Testis (tissue), 2 donors: ENCODE measurements at regions not wholly inside any gene's neighbourhood (a gene's known extent, or its start where the extent isn't known, plus 50 kb on each side); places are given as distances from the start of the nearest gene placed in this dataset.

ENCODE experiments used
- POLR2A ChIP-seq: fragments of 450-650 bp; IDR thresholded peaks from one replicate; pipeline ENCODE4 v1.6.1; 2017; ENCODE audit warnings: antibody characterized with exemption, mild to moderate bottlenecking, moderate library complexity
- TF ChIP-seq, protein P1 (sequence below), 3 experiments: fragments of 450-650 bp in 2 of 3; fragments of 200-600 bp in 1 of 3; sonication (generic) in 1 of 3; IDR thresholded peaks; one replicate each; pipeline ENCODE4 v1.5.1; 2016 to 2019; ENCODE audit warnings: antibody characterized with exemption in 3 of 3, mild to moderate bottlenecking in 2 of 3, moderate library complexity in 1 of 3

DNA sequence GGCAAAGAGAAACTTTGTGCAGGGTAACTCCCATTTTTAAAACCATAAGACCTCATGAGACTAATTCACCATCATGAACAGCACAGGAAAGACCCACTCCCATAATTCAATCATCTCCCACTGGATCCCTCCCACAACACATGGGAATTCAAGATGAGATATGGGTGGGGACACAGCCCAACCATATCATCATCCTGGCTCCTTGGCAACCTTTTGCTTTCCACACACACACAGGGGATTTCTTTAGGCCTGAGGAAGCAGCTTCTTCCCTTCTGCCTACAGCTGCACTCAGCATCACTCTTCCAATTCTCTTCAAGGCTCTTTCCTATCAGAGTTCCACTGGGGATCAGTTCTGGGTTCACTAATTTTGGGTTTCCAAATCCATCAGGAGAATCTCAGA is 199.0 kb upstream of the CTBP2 start:
- TF ChIP-seq, protein P1, sequence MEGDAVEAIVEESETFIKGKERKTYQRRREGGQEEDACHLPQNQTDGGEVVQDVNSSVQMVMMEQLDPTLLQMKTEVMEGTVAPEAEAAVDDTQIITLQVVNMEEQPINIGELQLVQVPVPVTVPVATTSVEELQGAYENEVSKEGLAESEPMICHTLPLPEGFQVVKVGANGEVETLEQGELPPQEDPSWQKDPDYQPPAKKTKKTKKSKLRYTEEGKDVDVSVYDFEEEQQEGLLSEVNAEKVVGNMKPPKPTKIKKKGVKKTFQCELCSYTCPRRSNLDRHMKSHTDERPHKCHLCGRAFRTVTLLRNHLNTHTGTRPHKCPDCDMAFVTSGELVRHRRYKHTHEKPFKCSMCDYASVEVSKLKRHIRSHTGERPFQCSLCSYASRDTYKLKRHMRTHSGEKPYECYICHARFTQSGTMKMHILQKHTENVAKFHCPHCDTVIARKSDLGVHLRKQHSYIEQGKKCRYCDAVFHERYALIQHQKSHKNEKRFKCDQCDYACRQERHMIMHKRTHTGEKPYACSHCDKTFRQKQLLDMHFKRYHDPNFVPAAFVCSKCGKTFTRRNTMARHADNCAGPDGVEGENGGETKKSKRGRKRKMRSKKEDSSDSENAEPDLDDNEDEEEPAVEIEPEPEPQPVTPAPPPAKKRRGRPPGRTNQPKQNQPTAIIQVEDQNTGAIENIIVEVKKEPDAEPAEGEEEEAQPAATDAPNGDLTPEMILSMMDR (IDR thresholded peaks at IDR 0.05) = no peak
- TF ChIP-seq POLR2A = no peak
